SK-N-SH (cell line): ENCODE measurements at regions not wholly inside any gene's neighbourhood (a gene's known extent, or its start where the extent isn't known, plus 50 kb on each side); places are given as distances from the start of the nearest gene placed in this dataset.

ENCODE experiments used
- CTCF ChIA-PET: fragments of 300-600, 350-600 bp; formaldehyde crosslinking; extraction: SDS; loops from one replicate; lab custom pipeline; 2021; lab: Yijun Ruan, JAX
- POLR2A ChIA-PET: fragments of 350-600 bp; sonication (Branson Sonifier 250); formaldehyde crosslinking; extraction: SDS; loops from one replicate; lab custom pipeline; 2020; ENCODE audit warnings: antibody characterized with exemption, inconsistent platforms; lab: Yijun Ruan, JAX
- DNase-seq: peaks from one replicate; pipeline ENCODE4 v3.0.0; 2012
- H2AFZ ChIP-seq: fragments of 200-600 bp; sonication (generic); 2 replicates; pipeline ENCODE4 v1.8.1; 2016; ENCODE audit warnings: antibody characterized with exemption, mild to moderate bottlenecking, low read depth
- H3F3A ChIP-seq: fragments of 200-600 bp; sonication (generic); replicated peaks from 2 replicates; pipeline ENCODE3; 2016; ENCODE audit warnings: antibody characterized with exemption, mild to moderate bottlenecking; ENCODE audit not compliant: insufficient read depth
- H3K27ac ChIP-seq, 2 experiments: fragments of 200-500 bp in 1 of 2; fragments of 200-600 bp in 1 of 2; sonication (Bioruptor generic) in 1 of 2; sonication (generic), shearing (Covaris generic) in 1 of 2; 2 replicates each; pipeline versions ENCODE4 v1.5.1 to v1.6.1; 2014 to 2016; ENCODE audit warnings: low read depth in 2 of 2, inconsistent platforms in 1 of 2, low read length in 1 of 2, mild to moderate bottlenecking in 1 of 2, mixed read lengths in 1 of 2
- H3K27me3 ChIP-seq: fragments of 200-600 bp; sonication (generic), shearing (Covaris generic); 2 replicates; pipeline ENCODE4 v1.6.1; 2016; ENCODE audit warnings: mixed run types; ENCODE audit not compliant: insufficient read depth
- H3K36me3 ChIP-seq, 2 experiments: fragments of 200-500 bp in 1 of 2; fragments of 200-600 bp in 1 of 2; sonication (Bioruptor generic) in 1 of 2; sonication (generic) in 1 of 2; replicated peaks in 1 of 2; 2 replicates each; pipeline versions ENCODE3 to v1.5.1; 2014 to 2016; ENCODE audit warnings: low read length in 1 of 2, mild to moderate bottlenecking in 1 of 2; ENCODE audit not compliant: insufficient read depth in 2 of 2, control insufficient read depth in 1 of 2
- H3K4me1 ChIP-seq, 2 experiments: fragments of 200-500 bp in 1 of 2; fragments of 200-600 bp in 1 of 2; sonication (Bioruptor generic) in 1 of 2; sonication (generic), shearing (Covaris generic) in 1 of 2; 2 replicates each; pipeline versions ENCODE4 v1.5.1 to v1.6.1; 2014 to 2016; ENCODE audit warnings: low read depth in 1 of 2, low read length in 1 of 2, mixed run types in 1 of 2; ENCODE audit not compliant: insufficient read depth in 2 of 2, control insufficient read depth in 1 of 2
- H3K4me2 ChIP-seq: fragments of 200-600 bp; sonication (generic), shearing (Covaris generic); 2 replicates; pipeline ENCODE4 v1.6.1; 2017; ENCODE audit warnings: mixed run types
- H3K4me3 ChIP-seq, 2 experiments: fragments of 200-500 bp in 1 of 2; fragments of 200-600 bp in 1 of 2; sonication (Bioruptor generic) in 1 of 2; sonication (generic), shearing (Covaris generic) in 1 of 2; 2 replicates each; pipeline versions ENCODE4 v1.5.1 to v1.8.1; 2014 to 2016; ENCODE audit warnings: low read depth in 2 of 2, inconsistent platforms in 1 of 2, low read length in 1 of 2, mild to moderate bottlenecking in 1 of 2, mixed read lengths in 1 of 2, moderate library complexity in 1 of 2
- H3K79me2 ChIP-seq: fragments of 200-600 bp; sonication (generic); 2 replicates; pipeline ENCODE4 v1.8.1; 2017; ENCODE audit warnings: mild to moderate bottlenecking; ENCODE audit not compliant: insufficient read depth
- H3K9ac ChIP-seq: fragments of 200-600 bp; sonication (generic); 2 replicates; pipeline ENCODE4 v1.6.1; 2017; ENCODE audit warnings: mixed run types
- H3K9me2 ChIP-seq: fragments of 200-600 bp; sonication (generic); 2 replicates; pipeline ENCODE4 v1.6.1; 2017; ENCODE audit warnings: mixed run types
- H3K9me3 ChIP-seq: fragments of 200-600 bp; sonication (generic); 2 replicates; pipeline ENCODE4 v1.6.1; 2017; ENCODE audit warnings: mixed run types, mild to moderate bottlenecking, moderate library complexity
- H4K20me1 ChIP-seq: fragments of 200-600 bp; sonication (generic); 2 replicates; pipeline ENCODE4 v1.6.1; 2017; ENCODE audit warnings: mild to moderate bottlenecking, mixed run types; ENCODE audit not compliant: insufficient read depth
- CTCF ChIP-seq: fragments of 200-600 bp; sonication (generic); IDR thresholded peaks from 2 replicates; pipeline ENCODE4 v1.6.1; 2017; ENCODE audit warnings: antibody characterized with exemption, mild to moderate bottlenecking, moderate library complexity
- EZH2phosphoT487 ChIP-seq: fragments of 200-600 bp; sonication (generic); IDR thresholded peaks from 2 replicates; pipeline ENCODE4 v1.6.1; 2017; ENCODE audit warnings: low read depth, mixed run types, mild to moderate bottlenecking, antibody characterized with exemption, moderate library complexity, borderline replicate concordance
- FOXM1 ChIP-seq: IDR thresholded peaks from 2 replicates; pipeline ENCODE4 v1.4.0; 2012; ENCODE audit warnings: low read depth, mild to moderate bottlenecking
- GABPA ChIP-seq: IDR thresholded peaks from 2 replicates; pipeline ENCODE4 v1.4.0; 2012; ENCODE audit warnings: low read depth, mild to moderate bottlenecking
- GATA2 ChIP-seq: sonication (generic); formaldehyde crosslinking; IDR thresholded peaks from 2 replicates; pipeline ENCODE4 v1.5.0; 2020; ENCODE audit warnings: mild to moderate bottlenecking, missing genetic modification reagents
- JUND ChIP-seq: IDR thresholded peaks from 2 replicates; pipeline ENCODE4 v1.4.0; 2012
- MXI1 ChIP-seq: IDR thresholded peaks from 2 replicates; pipeline ENCODE4 v1.6.1; 2012; ENCODE audit warnings: mild to moderate bottlenecking, low read depth, low read length, improper control_type of control experiment
- POLR2AphosphoS5 ChIP-seq: IDR thresholded peaks from 2 replicates; pipeline ENCODE4 v1.6.1; 2012; ENCODE audit warnings: low read depth, low read length
- RCOR1 ChIP-seq: fragments of 150-350 bp; IDR thresholded peaks from 2 replicates; pipeline ENCODE4 v1.6.1; 2017; ENCODE audit warnings: antibody characterized with exemption, low read length
- RXRA ChIP-seq: IDR thresholded peaks from 2 replicates; pipeline ENCODE4 v1.4.0; 2012; ENCODE audit warnings: low read depth, mild to moderate bottlenecking, borderline replicate concordance
- SMC3 ChIP-seq: IDR thresholded peaks from 2 replicates; pipeline ENCODE4 v1.6.1; 2012; ENCODE audit warnings: low read depth, low read length, improper control_type of control experiment
- USF2 ChIP-seq: fragments of 150-350 bp; IDR thresholded peaks from 2 replicates; pipeline ENCODE4 v1.6.1; 2017; ENCODE audit warnings: antibody characterized with exemption, low read length, low read depth, borderline replicate concordance
- WGBS: methylation state at CpG from one replicate; pipeline ENCODE4 v1.1.6; 2017; ENCODE audit warnings: low lambda C conversion rate; 5-methylcytosine and 5-hydroxymethylcytosine counted together

- 33% methylated on average over 5 of the region's 5 CpGs for WGBS
- no peaks in the 10 kb centered on the region for H4K20me1 ChIP-seq
- no peaks in the 10 kb centered on the region for H3K9me3 ChIP-seq
- H3K9me2 ChIP-seq, result no peaks in the 10 kb centered on the region
- ChIA-PET POLR2A (no interaction called here), CTCF (no interaction called here)
- no peak overlapping the region for H3K9ac ChIP-seq
- no peaks in the 10 kb centered on the region for H3F3A ChIP-seq
- no peak overlapping the region for H3K27ac ChIP-seq
- no peak overlapping the region for H2AFZ ChIP-seq
- H3K4me1 ChIP-seq, result no peaks in the 10 kb centered on the region
- no peaks in the 10 kb centered on the region for H3K79me2 ChIP-seq
- H3K27me3 ChIP-seq, result no peaks in the 10 kb centered on the region
- H3K4me3 ChIP-seq, result no peak overlapping the region
- no peak for TF ChIP-seq USF2
- TF ChIP-seq CTCF, result 0 out of 2 replicates have a peak, but pooled peaks have one; percentile 23
- no peak overlapping the region for H3K4me2 ChIP-seq
- no peaks in the 10 kb centered on the region for H3K36me3 ChIP-seq
- DNase-seq, result no peak
Observed at GRCh38 chr19:30968210-30968609, 381.0 kb downstream of the TSHZ3 start.

GRCh38 chr19:30966486-30966885 lies 382.8 kb downstream of the TSHZ3 start:
- Histone ChIP-seq H3K9me2 (no peaks in the 10 kb centered on the region), H3K79me2 (no peaks in the 10 kb centered on the region), H3K27ac (no peak overlapping the region), H3F3A (no peaks in the 10 kb centered on the region)
- POLR2A ChIA-PET, result no interaction called here
- no peak for TF ChIP-seq POLR2AphosphoS5
- TF ChIP-seq RCOR1, result no peak
- no peak for TF ChIP-seq GABPA
- no peak for TF ChIP-seq EZH2phosphoT487
- no peak for TF ChIP-seq GATA2 (CRISPR knock-in tag)
- no peak for TF ChIP-seq RXRA
- no peak for TF ChIP-seq JUND
- no peak for TF ChIP-seq MXI1
- no peak for TF ChIP-seq FOXM1
- TF ChIP-seq SMC3, result no peak
- no peak for TF ChIP-seq USF2
- TF ChIP-seq, all 33 proteins: peak for 0
- Histone ChIP-seq H3K4me1 (no peaks in the 10 kb centered on the region), H3K4me3 (no peak overlapping the region), H4K20me1 (no peaks in the 10 kb centered on the region), H3K9me3 (no peaks in the 10 kb centered on the region), H3K27me3 (no peaks in the 10 kb centered on the region), H3K4me2 (no peak overlapping the region), H2AFZ (no peak overlapping the region), H3K9ac (no peak overlapping the region), H3K36me3 (no peaks in the 10 kb centered on the region)
- no peak for DNase-seq
- CTCF ChIA-PET, result interaction anchor here (1.4 kb wide), 1 partner anchor 297 kb away, joined by 4 read pairs; no protein-coding TSS in a partner anchor
- 30% methylated on average over 4 of the region's 4 CpGs for WGBS
